HG03432 (cell line): ENCODE measurements at regions not wholly inside any gene's neighbourhood (a gene's known extent, or its start where the extent isn't known, plus 50 kb on each side); places are given as distances from the start of the nearest gene placed in this dataset.

Experiments
- ATAC-seq: cut with Tn5 transposase; IDR thresholded peaks from one replicate; pipeline ENCODE4 v1.9.1; 2021; ENCODE audit warnings: mild to moderate bottlenecking, moderate library complexity; ENCODE audit not compliant: unreplicated experiment

GRCh38 chr5:51027271-51027670 is 356.0 kb upstream of the ISL1 start:
- no peak for ATAC-seq

- no peak for ATAC-seq
Measured at GRCh38 chr5:51028394-51028793, 354.9 kb upstream of the ISL1 start.

DNA sequence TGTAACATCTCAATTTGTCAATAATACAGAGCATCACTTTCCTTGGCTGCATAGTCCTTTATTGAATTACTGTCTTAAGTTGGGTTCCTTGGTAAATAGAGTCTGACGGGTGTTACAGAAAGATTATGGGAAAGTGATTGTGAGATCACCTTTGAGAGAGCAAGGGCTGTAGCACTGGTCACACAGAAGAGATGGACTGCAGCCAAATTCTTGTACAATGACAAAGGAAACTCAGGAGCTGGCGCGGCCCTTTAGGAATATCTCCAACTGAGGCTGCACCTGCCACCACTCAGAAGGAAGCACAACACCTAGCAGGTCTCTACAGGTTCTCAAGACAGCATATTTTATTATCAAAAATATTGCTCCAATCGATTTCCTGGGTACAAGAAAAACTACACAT is 350.0 kb upstream of the ISL1 start:
- no peak for ATAC-seq

DNA sequence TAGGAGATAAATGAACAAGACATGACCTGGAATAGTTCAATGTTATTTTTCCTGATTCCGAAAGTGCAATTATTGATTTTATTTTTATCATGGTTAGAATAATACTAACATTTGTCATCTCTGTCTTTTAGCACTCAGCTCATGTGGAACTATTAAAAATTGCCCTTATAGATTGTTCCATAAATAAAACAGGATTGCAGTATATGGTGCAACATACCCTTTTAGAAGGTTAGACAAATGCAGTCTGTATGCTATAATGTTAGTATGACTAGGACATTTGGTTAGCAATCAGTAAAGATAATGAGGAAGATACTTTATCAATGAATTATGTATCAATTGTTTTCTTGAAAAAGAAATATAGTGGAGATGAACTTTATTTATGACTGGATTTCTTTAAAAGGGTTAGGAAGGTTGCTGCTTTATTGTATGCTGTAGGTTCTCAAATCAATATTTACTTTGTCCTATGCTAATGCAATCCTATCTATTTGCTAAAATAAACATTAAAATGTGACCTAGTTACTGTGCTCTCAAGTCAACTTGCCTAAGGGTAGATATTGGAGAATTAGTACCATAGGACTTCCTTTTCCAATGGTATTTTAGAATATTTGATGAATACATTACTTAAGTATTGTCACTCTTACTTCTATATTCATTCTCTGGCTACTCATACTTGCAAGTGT is 348.9 kb upstream of the ISL1 start:
- no peak for ATAC-seq

- ATAC-seq, result no peak
Measured at GRCh38 chr5:51039424-51040329, 343.6 kb upstream of the ISL1 start.

DNA sequence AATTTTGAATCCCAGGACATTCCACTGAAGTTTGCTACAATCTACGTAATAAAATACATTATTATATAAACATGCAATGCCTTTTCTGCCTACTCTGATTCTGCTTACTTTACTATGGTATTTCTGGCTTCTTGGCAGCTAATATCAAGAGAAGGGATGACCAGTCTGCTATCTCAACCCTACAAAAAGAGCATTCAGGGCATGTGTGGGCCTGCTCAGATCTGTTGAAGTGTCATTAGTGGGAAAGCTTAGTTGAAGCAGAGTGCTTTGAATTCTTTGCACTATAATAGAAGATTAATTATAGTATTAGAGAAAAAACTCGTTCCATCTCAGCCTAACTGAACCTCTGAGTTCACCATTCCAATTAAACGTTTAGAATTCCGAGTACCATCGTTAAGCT is 339.5 kb upstream of the ISL1 start:
- no peak for ATAC-seq

- ATAC-seq, result no peak
Measured at GRCh38 chr5:51047369-51047768, 335.9 kb upstream of the ISL1 start.

- no peak for ATAC-seq
Measured at GRCh38 chr5:51053361-51053760, 329.9 kb upstream of the ISL1 start.

DNA sequence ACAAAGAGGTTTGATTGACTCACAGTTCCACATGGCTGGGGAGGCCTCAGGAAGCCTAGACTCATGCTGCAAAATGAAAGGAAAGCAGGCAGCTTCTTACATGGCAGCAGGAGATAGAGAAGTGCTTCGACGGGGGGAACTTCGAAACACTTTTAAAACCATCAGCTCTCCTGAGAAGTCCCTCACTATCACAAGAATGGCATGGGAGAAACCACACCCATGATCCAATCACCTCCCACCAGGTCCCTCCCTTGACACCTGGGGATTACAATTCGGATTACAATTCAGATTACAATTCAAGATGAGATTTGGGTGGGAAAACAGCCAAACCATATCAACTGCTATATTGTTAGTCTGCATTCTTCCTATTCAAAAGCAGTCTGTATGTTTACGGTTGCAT is 322.3 kb upstream of the ISL1 start:
- ATAC-seq, result no peak

DNA sequence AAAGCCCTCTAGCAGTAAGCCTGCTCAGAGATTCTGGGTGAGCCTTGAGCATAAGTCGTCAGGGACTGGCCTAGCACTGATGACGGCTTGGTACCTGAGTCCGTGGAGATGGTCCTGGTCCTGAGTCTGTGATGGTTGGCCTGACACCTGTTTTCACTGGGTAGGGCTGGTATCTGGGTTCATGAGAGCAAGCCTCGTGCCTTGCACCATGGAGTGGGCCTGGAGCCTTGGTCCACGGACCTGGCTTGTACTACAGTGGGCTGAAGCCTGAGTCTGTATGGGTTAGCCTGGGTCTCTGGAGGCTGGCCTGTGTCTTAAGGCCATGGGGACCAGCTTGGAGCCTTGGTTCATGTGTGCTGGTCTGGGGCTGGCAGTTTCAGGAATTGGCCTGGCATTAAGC is 310.3 kb upstream of the ISL1 start:
- ATAC-seq, result no peak

DNA sequence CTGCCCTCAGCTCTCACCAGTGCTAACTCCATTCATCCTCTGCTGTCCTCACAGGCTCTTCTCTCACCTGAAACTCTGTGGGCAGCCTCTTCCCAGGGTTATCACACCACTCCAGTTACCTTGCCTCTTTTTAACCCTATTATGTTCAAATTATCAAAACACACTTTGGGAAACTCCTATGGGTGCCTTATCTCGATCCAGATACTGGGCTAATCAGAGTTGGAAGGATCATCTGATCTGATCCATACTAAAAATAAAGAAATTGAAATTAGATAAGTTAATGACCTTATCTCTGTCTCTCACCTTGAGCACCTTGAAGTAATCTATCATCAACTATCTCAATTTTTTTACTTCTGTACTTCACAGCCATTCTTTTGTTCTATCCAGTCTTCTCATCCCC is 300.5 kb upstream of the ISL1 start:
- no peak for ATAC-seq

GRCh38 chr5:51091816-51092215 is 291.4 kb upstream of the ISL1 start:
- no peak for ATAC-seq

DNA sequence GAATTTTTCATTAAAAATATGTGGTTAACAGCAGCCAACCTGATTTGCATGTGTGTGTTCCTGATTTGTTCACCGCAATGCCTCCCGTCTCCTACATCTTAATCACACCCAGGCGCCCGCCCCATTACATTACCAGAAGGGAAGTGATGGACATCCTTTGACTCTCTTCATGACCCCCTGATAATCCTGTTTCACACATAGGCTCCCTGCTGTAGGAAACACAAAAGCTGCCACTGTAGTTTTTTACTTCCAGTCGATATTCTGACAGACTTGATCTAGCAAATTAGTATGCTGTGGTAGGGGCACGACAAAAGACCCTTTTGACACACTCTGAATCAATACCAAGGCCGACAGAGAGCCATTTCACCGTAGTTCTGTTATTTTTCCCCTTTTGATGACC is 287.8 kb upstream of the ISL1 start:
- no peak for ATAC-seq

DNA sequence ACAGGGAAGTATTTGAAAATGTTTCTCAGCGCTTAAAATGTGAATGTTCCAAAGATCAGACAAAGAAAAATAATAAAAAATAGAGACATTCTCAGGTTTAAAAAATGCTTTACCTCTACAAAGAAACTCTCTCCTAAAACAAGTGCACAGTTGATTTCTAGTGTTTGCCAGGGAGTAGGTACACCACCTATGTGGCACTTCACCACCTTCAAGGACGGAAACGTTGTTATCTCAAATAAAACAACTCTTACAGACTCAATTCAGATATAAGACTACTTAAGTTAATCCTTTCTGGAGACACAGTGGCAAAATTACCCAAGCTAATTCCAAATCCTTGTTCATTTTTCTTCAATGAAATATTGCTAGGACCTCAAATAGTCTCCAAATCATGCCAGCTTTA is 286.4 kb upstream of the ISL1 start:
- ATAC-seq, result no peak

GRCh38 chr5:51099173-51099853 is 283.9 kb upstream of the ISL1 start:
- ATAC-seq, result no peak

DNA sequence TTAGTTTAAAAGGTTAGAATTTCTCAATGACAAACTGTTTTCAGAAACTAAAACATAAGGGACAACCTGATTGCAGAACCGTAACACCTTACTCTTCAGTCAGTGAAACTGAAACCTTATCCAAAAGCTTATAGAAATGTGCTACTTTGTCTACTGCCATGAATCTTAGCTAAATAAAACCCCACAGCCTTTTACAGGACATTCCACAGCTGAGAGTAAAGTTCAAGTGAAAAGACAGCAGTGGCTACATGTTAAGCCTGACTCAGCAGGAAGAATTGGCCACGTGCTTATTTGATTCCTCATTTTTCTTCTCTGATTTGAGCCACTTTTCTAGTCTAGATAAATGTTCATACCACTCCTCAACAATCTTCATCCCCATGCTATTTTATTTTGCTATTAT is 278.7 kb upstream of the ISL1 start:
- ATAC-seq, result no peak

GRCh38 chr5:51109786-51110410 is 273.4 kb upstream of the ISL1 start:
- no peak for ATAC-seq

GRCh38 chr5:51131266-51131665 is 252.0 kb upstream of the ISL1 start:
- no peak for ATAC-seq

DNA sequence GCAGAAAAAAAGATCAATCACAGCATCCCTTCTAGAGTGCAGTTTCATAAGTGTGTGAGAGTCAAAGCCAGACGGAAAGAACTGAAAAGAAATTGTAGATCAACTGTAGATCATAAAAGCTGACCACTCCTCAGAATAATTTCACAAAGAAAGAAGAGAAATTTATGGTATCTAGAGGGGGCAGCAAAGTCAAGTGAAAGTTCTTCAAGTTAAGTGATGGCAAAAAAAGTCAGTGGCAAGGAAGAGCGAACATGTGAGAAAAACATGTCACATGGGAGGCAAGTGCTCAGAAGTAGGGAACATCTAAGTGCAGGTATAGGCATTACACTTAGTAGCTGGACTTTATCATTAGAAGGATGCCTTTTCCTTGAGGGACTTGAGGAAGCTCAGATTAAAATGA is 245.1 kb upstream of the ISL1 start:
- ATAC-seq, result no peak

GRCh38 chr5:51148437-51148836 is 234.8 kb upstream of the ISL1 start:
- no peak for ATAC-seq

DNA sequence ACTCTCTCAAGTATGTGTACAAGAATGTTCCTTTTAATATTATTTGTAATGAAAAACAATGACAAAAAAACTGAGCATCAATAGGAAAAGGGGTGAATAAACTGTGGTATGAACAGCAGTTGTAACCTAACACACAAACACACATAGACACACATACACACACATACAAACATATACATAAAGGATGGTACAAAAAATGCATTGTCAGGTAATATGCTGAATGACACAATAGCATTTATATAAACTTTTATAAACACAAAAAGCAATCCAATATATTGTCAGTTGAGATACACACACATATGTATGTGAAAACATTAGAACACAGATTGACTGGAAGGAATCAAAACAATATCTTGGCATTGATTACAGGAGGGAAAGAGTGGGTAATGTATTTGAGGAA is 227.0 kb upstream of the ISL1 start:
- ATAC-seq, result no peak
